CD4-positive, alpha-beta T cell (primary cell): ENCODE measurements at regions not wholly inside any gene's neighbourhood (a gene's known extent, or its start where the extent isn't known, plus 50 kb on each side); places are given as distances from the start of the nearest gene placed in this dataset.

Experiments used
- ATAC-seq: fragments of 200-7000 bp; cut with Tn5 transposase; one replicate; pipeline ENCODE4 v1.10.0; 2022; ENCODE audit warnings: mild to moderate bottlenecking; ENCODE audit not compliant: poor library complexity
- CTCF ChIA-PET: fragments of 350-600 bp; sonication (Branson Sonifier 250); formaldehyde crosslinking; loops from one replicate; lab custom pipeline; 2021; ENCODE audit warnings: antibody characterized with exemption, inconsistent platforms; lab: Charles Lee
- POLR2A ChIA-PET: fragments of 350-600 bp; sonication (Branson Sonifier 250); formaldehyde crosslinking; loops from one replicate; lab custom pipeline; 2021; ENCODE audit warnings: antibody characterized with exemption, inconsistent platforms; lab: Charles Lee
- DNase-seq, 14 experiments: peaks; one replicate each; pipeline ENCODE4 v3.0.0-alpha.2; 2013 to 2020; ENCODE audit warnings: mixed read lengths in 2 of 14
- H3K27ac ChIP-seq, 2 donors: one replicate each; pipeline versions ENCODE4 v1.5.1 to v1.7.0; 2013; ENCODE audit warnings: low read length in 2 of 2, low read depth in 1 of 2, mild to moderate bottlenecking in 1 of 2
- H3K27me3 ChIP-seq, 2 experiments: 1 replicate in 1 of 2; 2 replicates in 1 of 2; pipeline versions ENCODE4 v1.6.1 to v1.7.0; 2013; ENCODE audit warnings: low read length in 2 of 2, control low read depth in 1 of 2, mild to moderate bottlenecking in 1 of 2, moderate library complexity in 1 of 2; ENCODE audit not compliant: insufficient read depth in 2 of 2, control insufficient read depth in 1 of 2
- H3K36me3 ChIP-seq: one replicate; pipeline ENCODE4 v1.6.1; 2013; ENCODE audit warnings: low read length, control low read depth; ENCODE audit not compliant: insufficient read depth
- H3K4me1 ChIP-seq: one replicate; pipeline ENCODE4 v1.6.1; 2013; ENCODE audit warnings: low read length, control low read depth; ENCODE audit not compliant: insufficient read depth
- H3K4me3 ChIP-seq: one replicate; pipeline ENCODE4 v1.5.1; 2013; ENCODE audit warnings: mild to moderate bottlenecking, low read length, moderate library complexity
- H3K9me3 ChIP-seq, 2 experiments: 1 replicate in 1 of 2; 2 replicates in 1 of 2; pipeline versions ENCODE4 v1.6.1 to v1.7.0; 2013; ENCODE audit warnings: low read length in 2 of 2, mild to moderate bottlenecking in 2 of 2, control low read depth in 1 of 2, moderate library complexity in 1 of 2; ENCODE audit not compliant: control insufficient read depth in 1 of 2, insufficient read depth in 1 of 2
- H3K27ac Mint-ChIP-seq: one replicate; pipeline ENCODE4 v1.8.0; 2020; ENCODE audit warnings: mixed read lengths
- H3K27me3 Mint-ChIP-seq: one replicate; pipeline ENCODE4 v1.8.0; 2021; ENCODE audit warnings: mixed read lengths
- H3K36me3 Mint-ChIP-seq: one replicate; pipeline ENCODE4 v1.8.0; 2021; ENCODE audit warnings: low read depth, mixed read lengths
- H3K4me1 Mint-ChIP-seq: one replicate; pipeline ENCODE4 v1.8.0; 2021; ENCODE audit warnings: low read depth, mixed read lengths
- H3K4me3 Mint-ChIP-seq: one replicate; pipeline ENCODE4 v1.8.0; 2020; ENCODE audit warnings: mild to moderate bottlenecking, mixed read lengths
- H3K9me3 Mint-ChIP-seq: one replicate; pipeline ENCODE4 v1.8.0; 2020; ENCODE audit warnings: mixed read lengths
- intact Hi-C, 2 experiments: fragments of 100-400 bp; cut with DNase I in 1 of 2; cut with micrococcal nuclease in 1 of 2; formaldehyde crosslinking; loops; one replicate each; pipeline versions ENCODE4 v1.15.1 to v1.9.0; 2023 to 2025; cut with DNase I, micrococcal nuclease
- TF ChIP-seq, protein P1 (sequence below): fragments of 200-600 bp; IDR thresholded peaks from one replicate; pipeline ENCODE4 v1.8.0; 2022; ENCODE audit warnings: antibody characterized with exemption, mild to moderate bottlenecking

DNA sequence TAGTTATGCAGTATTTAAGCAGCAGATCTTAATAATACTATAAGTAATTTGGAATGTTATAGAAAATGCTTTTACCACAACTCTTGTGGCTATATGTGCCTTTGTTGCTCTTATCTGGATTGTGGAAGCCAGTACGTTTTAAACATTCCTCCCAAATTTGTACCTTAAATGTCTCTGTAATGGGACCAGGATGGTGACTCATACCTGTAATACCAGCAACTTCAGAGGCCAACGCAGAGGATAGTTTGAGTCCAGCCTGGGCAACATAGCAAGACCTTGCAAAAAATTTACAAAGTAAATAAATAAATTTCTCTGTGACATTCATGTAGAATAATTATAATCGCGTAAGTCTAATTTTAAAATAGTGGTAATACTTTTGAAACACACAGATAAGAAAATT lies 283.1 kb downstream of the POM121L12 start:
- intact Hi-C loops, result no loop called here
- Mint-ChIP-seq H3K27me3 (no peaks in the 10 kb centered on the region), H3K4me1 (no peaks in the 10 kb centered on the region), H3K27ac (no peak overlapping the region), H3K4me3 (no peak overlapping the region), H3K9me3 (peaks cover 15% of the 10 kb centered on the region), H3K36me3 (no peaks in the 10 kb centered on the region)
- DNase-seq (no peak), ATAC-seq (no peak)
- ChIA-PET POLR2A (no interaction called here), CTCF (no interaction called here)
- TF ChIP-seq, protein P1, sequence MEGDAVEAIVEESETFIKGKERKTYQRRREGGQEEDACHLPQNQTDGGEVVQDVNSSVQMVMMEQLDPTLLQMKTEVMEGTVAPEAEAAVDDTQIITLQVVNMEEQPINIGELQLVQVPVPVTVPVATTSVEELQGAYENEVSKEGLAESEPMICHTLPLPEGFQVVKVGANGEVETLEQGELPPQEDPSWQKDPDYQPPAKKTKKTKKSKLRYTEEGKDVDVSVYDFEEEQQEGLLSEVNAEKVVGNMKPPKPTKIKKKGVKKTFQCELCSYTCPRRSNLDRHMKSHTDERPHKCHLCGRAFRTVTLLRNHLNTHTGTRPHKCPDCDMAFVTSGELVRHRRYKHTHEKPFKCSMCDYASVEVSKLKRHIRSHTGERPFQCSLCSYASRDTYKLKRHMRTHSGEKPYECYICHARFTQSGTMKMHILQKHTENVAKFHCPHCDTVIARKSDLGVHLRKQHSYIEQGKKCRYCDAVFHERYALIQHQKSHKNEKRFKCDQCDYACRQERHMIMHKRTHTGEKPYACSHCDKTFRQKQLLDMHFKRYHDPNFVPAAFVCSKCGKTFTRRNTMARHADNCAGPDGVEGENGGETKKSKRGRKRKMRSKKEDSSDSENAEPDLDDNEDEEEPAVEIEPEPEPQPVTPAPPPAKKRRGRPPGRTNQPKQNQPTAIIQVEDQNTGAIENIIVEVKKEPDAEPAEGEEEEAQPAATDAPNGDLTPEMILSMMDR, result no peak
- H3K4me1 ChIP-seq, result no peaks in the 10 kb centered on the region
- no peaks in the 10 kb centered on the region for H3K36me3 ChIP-seq
- H3K27me3 ChIP-seq, result no peaks in the 10 kb centered on the region
- H3K27ac ChIP-seq, result no peak overlapping the region
- H3K9me3 ChIP-seq, result peaks cover 6 to 9% of the 10 kb centered on the region in 2 experiments
- H3K4me3 ChIP-seq, result no peak overlapping the region

DNA sequence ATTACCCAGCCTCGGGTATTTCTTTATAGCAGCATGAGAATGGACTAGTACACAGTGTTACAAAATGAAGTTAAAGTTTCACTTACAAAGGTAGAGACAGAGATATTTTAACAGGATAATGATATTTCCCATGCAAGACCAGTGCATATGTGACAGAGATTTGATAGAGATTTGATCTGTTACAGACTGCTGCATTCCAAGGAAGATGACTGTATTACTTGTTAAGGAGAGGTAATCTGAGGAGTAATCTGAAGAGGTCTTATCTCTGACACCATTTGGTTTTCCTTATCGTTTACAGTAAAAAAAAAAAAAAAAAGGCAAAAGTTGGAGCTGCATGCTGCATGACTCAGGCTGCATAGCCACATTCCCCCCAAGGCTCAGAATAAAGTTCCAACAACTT lies 289.6 kb downstream of the POM121L12 start:
- H3K4me3 Mint-ChIP-seq, result no peak overlapping the region
- ATAC-seq, result no peak
- CTCF ChIA-PET, result no interaction called here

GRCh38 chr7:53326634-53327033 lies 291.2 kb downstream of the POM121L12 start:
- CTCF ChIA-PET, result no interaction called here

More for the DNA sequence above, 289.6 kb downstream of the POM121L12 start:
- Mint-ChIP-seq H3K36me3 (no peaks in the 10 kb centered on the region), H3K4me1 (no peaks in the 10 kb centered on the region), H3K27ac (no peak overlapping the region), H3K27me3 (no peaks in the 10 kb centered on the region), H3K9me3 (peaks cover 22% of the 10 kb centered on the region)
- TF ChIP-seq, protein P1, result no peak
- intact Hi-C loops, result no loop called here
- no peak for DNase-seq
- Histone ChIP-seq H3K27me3 (no peaks in the 10 kb centered on the region), H3K9me3 (peaks cover 0 to 4% of the 10 kb centered on the region in 2 experiments), H3K4me1 (no peaks in the 10 kb centered on the region), H3K4me3 (no peak overlapping the region), H3K36me3 (no peaks in the 10 kb centered on the region), H3K27ac (no peak overlapping the region)
- POLR2A ChIA-PET, result interaction anchor here (0.7 kb wide), 1 partner anchor 48 kb away, joined by 5 read pairs; no protein-coding TSS in a partner anchor

More at GRCh38 chr7:53326634-53327033, 291.2 kb downstream of the POM121L12 start:
- Histone ChIP-seq H3K9me3 (peaks cover 0 to 4% of the 10 kb centered on the region in 2 experiments), H3K27me3 (no peaks in the 10 kb centered on the region), H3K4me3 (no peak overlapping the region), H3K36me3 (no peaks in the 10 kb centered on the region), H3K4me1 (no peaks in the 10 kb centered on the region), H3K27ac (no peak overlapping the region)
- intact Hi-C loops, result no loop called here
- Mint-ChIP-seq H3K4me1 (no peaks in the 10 kb centered on the region), H3K27me3 (no peaks in the 10 kb centered on the region), H3K27ac (no peak overlapping the region), H3K4me3 (no peak overlapping the region), H3K36me3 (no peaks in the 10 kb centered on the region), H3K9me3 (peaks cover 20% of the 10 kb centered on the region)
- DNase-seq, result no peak
- no peak for ATAC-seq
- POLR2A ChIA-PET, result no interaction called here
- TF ChIP-seq, protein P1, result no peak
